ES-I3 (cell line): ENCODE measurements at regions not wholly inside any gene's neighbourhood (a gene's known extent, or its start where the extent isn't known, plus 50 kb on each side); places are given as distances from the start of the nearest gene placed in this dataset.
"Not testable (repeated sequence)": the region's sequence is repeated elsewhere in the genome, so short reads cannot be mapped to it uniquely, and the experiment has no call there.

Experiments
- H3K36me3 ChIP-seq: 2 replicates; pipeline ENCODE4 v1.6.1; 2013; ENCODE audit warnings: mild to moderate bottlenecking, low read length, control low read depth, moderate library complexity; ENCODE audit not compliant: insufficient read depth
- H3K4me1 ChIP-seq: 2 replicates; pipeline ENCODE4 v1.6.1; 2013; ENCODE audit warnings: mild to moderate bottlenecking, control low read depth, low read length; ENCODE audit not compliant: insufficient read depth
- H3K9ac ChIP-seq: 2 replicates; pipeline ENCODE4 v1.6.1; 2013; ENCODE audit warnings: low read depth, mild to moderate bottlenecking, low read length, moderate library complexity
- H3K9me3 ChIP-seq: 2 replicates; pipeline ENCODE4 v1.6.1; 2013; ENCODE audit warnings: mild to moderate bottlenecking, low read length, moderate library complexity; ENCODE audit not compliant: control insufficient read depth, insufficient read depth

DNA sequence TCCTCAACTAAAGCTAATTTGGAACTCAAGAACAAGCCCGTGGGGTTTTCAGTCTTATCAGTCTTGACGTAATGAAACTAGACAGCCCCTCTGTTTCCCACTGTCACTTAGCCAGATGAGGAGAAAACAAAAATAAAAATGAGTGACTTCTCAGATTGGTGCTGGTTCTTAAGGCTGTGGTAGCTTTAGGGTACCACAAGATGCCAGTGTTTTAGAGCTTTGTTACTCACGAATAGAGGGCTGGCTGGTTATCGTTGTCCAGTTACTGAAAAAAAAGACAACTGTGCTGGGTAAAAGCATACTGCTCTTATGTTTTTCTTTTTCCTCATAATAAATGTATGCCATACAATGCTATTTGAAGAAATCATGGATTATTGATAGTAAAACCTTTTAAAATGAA lies 796.7 kb downstream of the RAPGEF2 start:
- H3K9me3 ChIP-seq, result no peaks in the 10 kb centered on the region
- no peak overlapping the region for H3K9ac ChIP-seq
- H3K4me1 ChIP-seq, result no peaks in the 10 kb centered on the region
- H3K36me3 ChIP-seq, result no peaks in the 10 kb centered on the region

DNA sequence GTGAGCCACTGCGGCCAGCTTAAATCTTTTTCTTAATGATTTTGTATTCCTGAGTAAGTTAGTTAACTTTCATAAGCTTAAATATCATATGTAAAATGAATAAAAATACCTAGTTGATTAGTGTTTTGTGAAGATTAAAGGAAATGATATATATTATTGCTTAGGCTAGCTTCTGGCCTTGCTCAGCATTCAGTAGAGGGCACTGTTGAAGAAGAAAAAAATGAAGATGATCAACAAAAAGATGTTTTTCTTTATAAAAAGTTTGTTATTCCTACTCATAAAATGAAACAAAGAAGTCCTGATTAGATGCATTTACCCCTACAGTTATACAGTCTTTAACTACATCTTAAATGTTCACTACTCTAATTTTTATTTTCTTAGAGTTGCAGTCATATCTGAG lies 797.7 kb downstream of the RAPGEF2 start:
- Histone ChIP-seq H3K9me3 (no peaks in the 10 kb centered on the region), H3K36me3 (no peaks in the 10 kb centered on the region), H3K4me1 (no peaks in the 10 kb centered on the region), H3K9ac (no peak overlapping the region)

DNA sequence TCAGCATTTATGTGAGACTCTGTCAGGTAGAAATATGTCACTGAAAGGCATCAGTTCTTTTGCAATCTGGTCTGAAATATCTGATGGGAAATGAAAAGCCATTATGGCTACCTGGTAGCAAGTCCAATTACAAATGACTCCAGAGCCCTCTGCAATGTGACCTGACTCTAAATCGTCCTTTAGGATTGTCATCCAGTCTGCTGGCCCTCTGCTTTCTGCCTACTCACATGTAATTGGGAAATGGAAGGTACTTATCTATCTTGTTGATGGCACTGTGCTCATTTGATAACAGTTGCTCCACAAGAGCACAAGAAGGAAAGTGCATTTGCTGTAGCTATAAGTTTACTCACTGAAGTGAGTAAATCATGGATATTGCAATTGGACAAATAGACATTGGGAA lies 799.8 kb downstream of the RAPGEF2 start:
- no peaks in the 10 kb centered on the region for H3K36me3 ChIP-seq
- no peaks in the 10 kb centered on the region for H3K4me1 ChIP-seq
- no peaks in the 10 kb centered on the region for H3K9me3 ChIP-seq
- H3K9ac ChIP-seq, result no peak overlapping the region

DNA sequence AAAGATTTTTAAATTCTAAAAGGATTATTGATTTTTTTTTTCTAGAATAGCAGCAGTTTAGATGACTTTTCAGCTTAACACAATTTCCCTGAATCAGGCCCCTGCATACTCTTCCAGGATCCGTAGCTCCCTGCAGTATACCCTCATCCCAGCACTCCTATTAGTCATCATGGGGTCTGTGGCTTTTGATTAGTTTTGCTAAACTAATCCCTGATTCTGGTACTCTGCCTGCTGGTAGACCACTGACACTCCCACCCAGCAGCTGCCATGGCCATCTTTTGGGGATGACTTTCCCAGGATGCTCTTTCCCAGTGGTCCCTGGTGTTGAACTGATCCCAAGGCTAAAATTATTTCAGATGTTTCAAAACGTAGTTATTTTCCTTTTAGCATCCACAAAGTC lies 802.0 kb downstream of the RAPGEF2 start:
- no peaks in the 10 kb centered on the region for H3K4me1 ChIP-seq
- H3K36me3 ChIP-seq, result no peaks in the 10 kb centered on the region
- no peak overlapping the region for H3K9ac ChIP-seq
- H3K9me3 ChIP-seq, result no peaks in the 10 kb centered on the region

DNA sequence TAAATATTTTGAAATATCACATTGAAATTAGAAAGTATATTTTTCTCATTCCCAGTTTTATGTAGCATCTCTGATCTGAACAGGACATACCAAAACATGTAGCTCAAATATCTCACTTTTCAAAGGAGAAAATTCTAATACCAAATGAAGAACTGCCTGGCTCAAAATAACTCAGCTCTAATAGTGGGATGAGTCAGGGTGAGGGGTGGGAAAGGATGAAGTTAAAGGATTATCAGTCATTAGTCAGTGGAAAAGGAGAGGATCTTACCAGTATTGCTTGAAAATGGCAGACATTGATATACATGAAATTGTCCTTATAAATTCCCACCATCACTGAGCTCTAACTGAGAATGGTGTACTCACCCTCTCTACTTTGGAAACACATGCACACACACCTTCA lies 803.2 kb downstream of the RAPGEF2 start:
- H3K9ac ChIP-seq, result no peak overlapping the region
- H3K9me3 ChIP-seq, result no peaks in the 10 kb centered on the region
- no peaks in the 10 kb centered on the region for H3K4me1 ChIP-seq
- H3K36me3 ChIP-seq, result no peaks in the 10 kb centered on the region

DNA sequence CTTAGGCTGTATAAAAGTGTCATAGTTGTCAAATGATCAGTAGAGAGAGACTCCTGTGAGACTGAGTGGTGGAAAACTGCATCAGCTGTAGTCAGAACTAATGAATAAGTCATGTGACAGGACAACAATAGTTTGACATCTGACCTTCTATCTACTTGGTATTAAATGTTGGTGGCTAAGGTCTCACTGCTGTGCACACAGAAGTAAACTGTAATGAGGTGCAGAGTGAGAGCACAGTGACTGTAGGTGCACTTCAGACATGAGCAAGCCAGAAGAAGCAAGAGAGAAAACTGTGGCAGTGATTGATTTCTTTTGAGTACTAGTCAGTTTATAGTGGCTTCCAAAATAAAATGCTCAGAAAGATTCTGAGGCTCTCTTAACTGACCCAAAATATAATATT lies 803.6 kb downstream of the RAPGEF2 start:
- H3K9me3 ChIP-seq, result no peaks in the 10 kb centered on the region
- H3K9ac ChIP-seq, result no peak overlapping the region
- no peaks in the 10 kb centered on the region for H3K36me3 ChIP-seq
- no peaks in the 10 kb centered on the region for H3K4me1 ChIP-seq

DNA sequence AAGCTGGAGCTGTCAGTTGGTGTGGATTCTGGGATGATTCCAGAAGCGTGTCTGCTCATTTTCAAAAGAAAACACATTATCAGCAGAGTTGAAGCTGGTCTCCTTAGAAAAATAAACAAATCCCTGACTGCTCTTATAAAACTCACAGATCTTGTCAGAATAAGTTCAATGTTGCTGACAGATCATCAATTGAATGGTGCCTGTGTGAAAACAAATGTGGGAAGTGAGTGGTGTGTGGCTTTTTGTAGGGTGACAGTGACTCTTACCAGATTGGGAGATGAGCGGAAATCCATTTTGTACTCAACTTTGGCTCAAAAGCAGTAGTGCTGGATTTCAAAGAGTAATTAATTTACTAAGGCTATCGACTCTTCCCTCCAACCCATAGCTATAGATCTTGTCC lies 807.8 kb downstream of the RAPGEF2 start:
- H3K36me3 ChIP-seq, result no peaks in the 10 kb centered on the region
- H3K9ac ChIP-seq, result no peak overlapping the region
- no peaks in the 10 kb centered on the region for H3K9me3 ChIP-seq
- H3K4me1 ChIP-seq, result no peaks in the 10 kb centered on the region

DNA sequence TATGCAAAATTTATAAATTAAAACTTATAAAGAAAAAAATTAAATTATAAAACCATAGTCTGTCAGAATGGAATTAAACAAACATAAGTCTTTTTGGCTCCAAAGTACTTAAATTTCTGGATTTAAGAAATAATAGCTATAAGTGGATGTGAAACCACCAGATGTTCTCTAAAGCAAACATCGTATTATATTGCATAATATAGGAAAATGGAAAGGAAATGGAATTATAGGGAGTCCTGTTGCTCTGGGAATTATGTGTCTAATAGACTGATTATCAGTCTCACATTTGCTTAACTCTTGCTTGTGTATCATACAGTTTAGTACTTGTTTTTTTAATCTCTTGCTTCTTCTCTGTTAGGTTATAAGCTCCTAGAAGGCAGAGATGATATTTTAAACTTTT lies 819.2 kb downstream of the RAPGEF2 start:
- Histone ChIP-seq H3K4me1 (no peaks in the 10 kb centered on the region), H3K36me3 (no peaks in the 10 kb centered on the region), H3K9ac (no peak overlapping the region), H3K9me3 (no peaks in the 10 kb centered on the region; the same call in 1 of the 2 replicates)

DNA sequence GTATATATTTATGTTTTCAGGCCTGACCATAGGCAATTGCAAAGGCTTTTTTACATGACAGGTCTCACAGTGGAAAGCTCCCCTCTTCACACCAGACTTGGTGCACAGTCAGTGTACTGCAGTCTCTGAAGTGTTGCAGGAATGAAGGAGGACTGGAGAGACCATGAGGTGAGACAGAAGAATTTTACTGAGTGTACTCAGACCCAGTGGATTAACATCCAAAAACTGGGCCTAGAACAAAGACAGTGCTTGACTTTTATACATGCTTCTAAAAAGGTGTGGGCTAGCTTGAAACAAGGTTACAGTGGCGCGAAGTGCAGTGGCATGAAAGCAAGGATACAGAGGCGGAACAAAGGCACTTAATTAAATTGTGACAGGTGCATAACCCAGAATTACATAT lies 822.9 kb downstream of the RAPGEF2 start:
- Histone ChIP-seq H3K4me1 (no peaks in the 10 kb centered on the region), H3K9ac (no peak overlapping the region), H3K36me3 (no peaks in the 10 kb centered on the region), H3K9me3 (no peaks in the 10 kb centered on the region)

DNA sequence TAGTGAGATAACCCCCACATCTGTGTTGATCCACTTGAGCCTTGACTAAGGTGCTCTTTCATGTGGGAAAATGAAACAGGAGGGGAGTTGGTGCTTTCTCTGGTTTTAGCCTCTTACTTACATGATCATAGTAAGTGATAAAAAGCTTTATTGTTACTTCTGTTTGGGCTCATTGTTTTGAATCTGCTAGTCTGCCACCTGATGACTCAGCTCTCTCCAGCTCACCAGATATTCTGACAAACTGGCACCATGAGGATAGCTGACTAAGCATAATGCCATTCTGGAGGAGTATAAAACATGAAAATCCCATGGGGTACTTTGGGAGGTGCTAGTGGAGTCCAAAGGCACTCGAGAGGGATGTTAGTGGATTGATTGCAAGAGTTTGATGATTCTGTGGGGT lies 824.0 kb downstream of the RAPGEF2 start:
- no peaks in the 10 kb centered on the region for H3K9me3 ChIP-seq
- H3K9ac ChIP-seq, result no peak overlapping the region
- no peaks in the 10 kb centered on the region for H3K36me3 ChIP-seq
- no peaks in the 10 kb centered on the region for H3K4me1 ChIP-seq

DNA sequence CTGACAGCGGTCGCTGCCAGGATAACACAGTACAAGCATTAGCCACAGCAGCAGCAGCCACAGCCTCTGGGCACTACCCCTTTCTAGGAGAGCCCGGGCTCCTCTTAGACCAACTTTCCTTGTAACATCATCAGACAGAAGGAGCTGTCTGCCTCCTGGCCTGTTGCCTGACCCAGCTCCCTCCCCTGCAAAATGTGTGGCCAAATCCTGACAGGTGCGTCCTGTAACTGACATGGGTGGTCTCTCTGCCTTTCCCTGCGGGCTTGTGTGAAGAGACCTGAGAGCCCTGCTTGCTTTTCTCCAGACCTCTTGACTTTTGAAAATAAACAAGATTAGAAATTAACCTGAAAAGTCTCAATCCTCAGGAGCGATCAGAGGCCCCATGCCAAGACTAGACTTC lies 824.9 kb downstream of the RAPGEF2 start:
- no peak overlapping the region for H3K9ac ChIP-seq
- H3K9me3 ChIP-seq, result no peaks in the 10 kb centered on the region
- no peaks in the 10 kb centered on the region for H3K4me1 ChIP-seq

DNA sequence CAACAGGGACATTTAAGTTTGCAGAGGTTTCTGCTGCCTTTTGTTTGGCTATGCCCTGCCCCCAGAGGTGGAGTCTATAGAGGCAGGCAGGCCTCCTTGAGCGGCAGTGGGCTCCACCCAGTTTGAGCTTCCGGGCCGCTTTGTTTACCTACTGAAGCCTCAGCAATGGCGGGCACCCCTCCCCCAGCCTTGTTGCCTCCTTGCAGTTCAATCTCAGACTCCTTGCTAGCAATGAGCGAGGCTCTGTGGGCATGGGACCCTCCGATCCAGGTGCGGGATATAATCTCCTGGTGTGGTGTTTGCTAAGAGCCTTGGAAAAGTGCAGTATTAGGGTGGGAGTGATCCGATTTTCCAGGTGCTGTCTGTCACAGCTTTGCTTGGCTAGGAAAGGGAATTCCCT lies 831.7 kb downstream of the RAPGEF2 start:
- H3K36me3 ChIP-seq, H3K4me1 ChIP-seq, H3K9me3 ChIP-seq, H3K9ac ChIP-seq: not testable (repeated sequence)

More for the DNA sequence above, 824.9 kb downstream of the RAPGEF2 start:
- H3K36me3 ChIP-seq, result no peaks in the 10 kb centered on the region

DNA sequence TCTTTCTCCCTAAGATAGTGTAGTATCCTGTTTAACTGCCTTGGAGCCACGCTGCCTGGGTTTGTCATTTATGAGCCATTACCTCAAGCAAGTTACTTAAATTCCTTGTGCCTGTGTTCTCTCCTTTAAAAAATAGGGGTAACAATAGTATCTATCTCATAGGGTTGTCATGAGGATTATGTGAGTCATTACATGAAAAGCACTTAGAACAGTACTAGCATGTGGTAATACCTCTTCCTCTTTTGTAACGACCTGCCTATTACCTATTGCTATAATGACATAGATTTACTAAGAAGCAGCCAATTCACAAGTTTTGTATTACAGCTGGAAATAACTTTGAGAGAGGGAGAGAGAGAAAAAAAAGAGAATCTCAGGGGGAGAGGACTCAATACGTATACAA lies 834.7 kb downstream of the RAPGEF2 start:
- H3K4me1 ChIP-seq, result no peaks in the 10 kb centered on the region
- H3K9me3 ChIP-seq, result peaks cover 7% of the 10 kb centered on the region
- no peak overlapping the region for H3K9ac ChIP-seq
- H3K36me3 ChIP-seq, result no peaks in the 10 kb centered on the region

DNA sequence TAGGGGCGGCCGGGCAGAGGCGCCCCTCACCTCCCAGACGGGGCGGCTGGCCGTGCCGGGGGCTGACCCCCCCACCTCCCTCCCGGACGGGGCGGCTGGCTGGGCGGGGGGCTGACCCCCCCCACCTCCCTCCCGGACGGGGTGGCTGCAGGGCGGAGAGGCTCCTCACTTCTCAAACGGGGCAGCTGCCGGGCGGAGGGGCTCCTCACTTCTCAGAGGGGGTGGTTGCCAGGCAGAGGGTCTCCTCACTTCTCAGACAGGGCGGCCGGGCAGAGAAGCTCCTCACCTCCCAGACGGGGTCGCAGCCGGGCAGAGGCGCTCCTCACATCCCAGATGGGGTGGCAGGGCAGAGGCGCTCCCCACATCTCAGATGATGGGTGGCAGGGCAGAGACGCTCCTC lies 836.8 kb downstream of the RAPGEF2 start:
- H3K4me1 ChIP-seq, H3K9me3 ChIP-seq, H3K36me3 ChIP-seq, H3K9ac ChIP-seq: not testable (repeated sequence)

DNA sequence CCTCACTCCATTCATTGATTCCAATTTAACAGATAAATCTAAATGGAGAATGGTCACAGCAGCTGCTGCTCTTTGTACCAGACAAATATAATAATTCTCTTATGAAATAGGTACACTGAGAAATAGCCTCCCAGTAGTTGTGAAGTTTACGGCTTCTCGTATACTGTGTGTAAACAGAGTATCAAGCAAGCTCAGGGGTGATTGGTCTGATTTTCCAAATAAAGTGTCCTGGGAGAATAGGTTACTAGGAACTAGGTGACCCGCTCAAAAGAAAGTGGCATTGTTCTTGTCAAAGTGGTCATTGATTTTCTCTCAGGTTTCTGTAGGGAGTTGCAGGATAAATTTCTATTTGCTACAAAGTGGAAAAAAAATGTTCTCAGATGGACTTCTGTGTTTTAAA lies 838.2 kb downstream of the RAPGEF2 start:
- Histone ChIP-seq H3K4me1 (no peaks in the 10 kb centered on the region), H3K36me3 (no peaks in the 10 kb centered on the region), H3K9me3 (peaks cover 3% of the 10 kb centered on the region; the same call in 1 of the 2 replicates), H3K9ac (no peak overlapping the region)

DNA sequence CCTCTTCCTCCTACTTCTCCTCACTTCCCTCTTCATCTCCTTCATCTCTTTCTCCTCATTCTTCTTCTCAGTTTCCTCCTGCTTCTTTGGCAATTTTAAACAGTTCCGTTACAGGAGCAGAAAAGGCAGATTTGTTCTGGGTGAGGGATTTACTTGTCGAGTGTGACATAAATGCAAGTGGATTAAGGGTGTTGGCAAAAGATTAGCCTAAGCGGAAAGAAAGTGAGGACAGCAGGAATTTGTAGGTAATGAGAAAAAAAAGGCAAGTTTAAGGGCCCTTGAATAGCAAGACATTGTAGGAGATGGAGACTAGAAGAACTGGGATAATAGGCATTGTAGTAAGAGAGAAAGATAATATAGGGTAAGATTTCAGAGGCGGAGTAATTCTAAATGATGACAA lies 841.6 kb downstream of the RAPGEF2 start:
- Histone ChIP-seq H3K9ac (no peak overlapping the region), H3K4me1 (no peaks in the 10 kb centered on the region), H3K36me3 (no peaks in the 10 kb centered on the region), H3K9me3 (no peaks in the 10 kb centered on the region)
